H1 (cell line): ENCODE measurements at regions not wholly inside any gene's neighbourhood (a gene's known extent, or its start where the extent isn't known, plus 50 kb on each side); places are given as distances from the start of the nearest gene placed in this dataset.

Experiments used
- ATF2 ChIP-seq: IDR thresholded peaks from 2 replicates; pipeline ENCODE4 v1.6.1; 2012; ENCODE audit warnings: low read length, inconsistent platforms
- BACH1 ChIP-seq: IDR thresholded peaks from 2 replicates; pipeline ENCODE4 v1.6.1; 2012; ENCODE audit warnings: low read length, improper control_type of control experiment
- CEBPB ChIP-seq: IDR thresholded peaks from 2 replicates; pipeline ENCODE4 v1.6.1; 2012; ENCODE audit warnings: low read depth, low read length
- CTCF ChIP-seq, 3 experiments: IDR thresholded peaks; 1 replicate in 2 of 3; 2 replicates in 1 of 3; pipeline versions ENCODE4 v1.5.1 to v1.6.1; 2011; ENCODE audit warnings: low read length in 3 of 3, mild to moderate bottlenecking in 3 of 3, inconsistent platforms in 2 of 3, low read depth in 1 of 3, moderate library complexity in 1 of 3; ENCODE audit not compliant: insufficient read depth in 1 of 3; ENCODE audit errors: control extremely low read depth in 1 of 3
- GABPA ChIP-seq: IDR thresholded peaks from 2 replicates; pipeline ENCODE4 v1.6.1; 2011; ENCODE audit warnings: mild to moderate bottlenecking, low read length, moderate library complexity, borderline replicate concordance; ENCODE audit not compliant: insufficient read depth
- HDAC6 ChIP-seq: IDR thresholded peaks from one replicate; pipeline ENCODE4 v1.7.1; 2012; ENCODE audit warnings: low read depth, mild to moderate bottlenecking, inconsistent platforms, low read length, moderate library complexity
- JUN ChIP-seq: IDR thresholded peaks from 2 replicates; pipeline ENCODE4 v1.6.1; 2011; ENCODE audit warnings: low read depth, mild to moderate bottlenecking, improper control_type of control experiment, low read length
- POLR2A ChIP-seq, 2 experiments: IDR thresholded peaks; 1 replicate in 1 of 2; 2 replicates in 1 of 2; pipeline ENCODE4 v1.6.1; 2011; ENCODE audit warnings: low read depth in 2 of 2, low read length in 2 of 2, mild to moderate bottlenecking in 2 of 2; ENCODE audit errors: control extremely low read depth in 1 of 2
- POLR2AphosphoS5 ChIP-seq: IDR thresholded peaks from 2 replicates; pipeline ENCODE4 v1.6.1; 2011; ENCODE audit warnings: low read depth, low read length
- RNF2 ChIP-seq: fragments of 200-900, 300-1000 bp; sonication (generic); IDR thresholded peaks from 2 replicates; pipeline ENCODE4 v1.7.1; 2016; ENCODE audit warnings: borderline replicate concordance, low read depth, mild to moderate bottlenecking, antibody characterized with exemption, low read length; ENCODE audit not compliant: poor library complexity, severe bottlenecking; ENCODE audit errors: missing control alignments
- TAF1 ChIP-seq: IDR thresholded peaks from 2 replicates; pipeline ENCODE4 v1.6.1; 2011; ENCODE audit warnings: mild to moderate bottlenecking, low read depth, low read length
- TF ChIP-seq, protein P1 (sequence below): IDR thresholded peaks from 2 replicates; pipeline ENCODE4 v1.6.1; 2012; ENCODE audit warnings: inconsistent platforms

GRCh38 chr7:50960621-50961310 lies 178.1 kb upstream of the GRB10 start:
- TF ChIP-seq BACH1 (no peak), POLR2A (IDR thresholded peaks at IDR 0.05; ENCODE audit: control extremely low read depth in 1 of 2, low read depth in 2 of 2, low read length in 2 of 2) (no peak), POLR2AphosphoS5 (no peak), CTCF (IDR thresholded peaks at IDR 0.05; ENCODE audit: control extremely low read depth in 1 of 3, insufficient read depth in 1 of 3, low read depth in 1 of 3, low read length in 3 of 3) (no peak), ATF2 (no peak), JUN (no peak), TAF1 (no peak), HDAC6 (no peak), RNF2 (no peak), GABPA (no peak), CEBPB (no peak)
- TF ChIP-seq, protein P1, sequence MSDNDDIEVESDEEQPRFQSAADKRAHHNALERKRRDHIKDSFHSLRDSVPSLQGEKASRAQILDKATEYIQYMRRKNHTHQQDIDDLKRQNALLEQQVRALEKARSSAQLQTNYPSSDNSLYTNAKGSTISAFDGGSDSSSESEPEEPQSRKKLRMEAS = no peak
